Stomach (tissue), 4 donors: ENCODE measurements at regions not wholly inside any gene's neighbourhood (a gene's known extent, or its start where the extent isn't known, plus 50 kb on each side); places are given as distances from the start of the nearest gene placed in this dataset.

Experiments used
- CTCF ChIP-seq, 7 experiments: fragments of 450-650 bp in 4 of 7; fragments of 200-600 bp in 3 of 7; sonication (generic) in 3 of 7; IDR thresholded peaks; one replicate each; pipeline ENCODE4 v1.5.1; 2016 to 2019; ENCODE audit warnings: antibody characterized with exemption in 7 of 7, control low read depth in 2 of 7, mild to moderate bottlenecking in 1 of 7
- EP300 ChIP-seq: sonication (generic); formaldehyde crosslinking; IDR thresholded peaks from one replicate; pipeline ENCODE4 v1.6.1; 2017; ENCODE audit warnings: antibody characterized with exemption
- POLR2A ChIP-seq, 4 donors: fragments of 450-650 bp; IDR thresholded peaks; one replicate each; pipeline ENCODE4 v1.6.1; 2016; ENCODE audit warnings: antibody characterized with exemption in 4 of 4, control low read depth in 2 of 4, mild to moderate bottlenecking in 1 of 4, moderate library complexity in 1 of 4

GRCh38 chrX:25076941-25077500 is 61.3 kb upstream of the ARX start:
- TF ChIP-seq CTCF (IDR thresholded peaks at IDR 0.05) (no peak), POLR2A (IDR thresholded peaks at IDR 0.05) (no peak), EP300 (no peak)
